Stimulated activated CD4-positive, alpha-beta T cell treated with anti-CD3 and anti-CD28 coated beads, Interleukin-4, amount 100 ng/mL, for 48 hours (primary cell): ENCODE measurements at regions not wholly inside any gene's neighbourhood (a gene's known extent, or its start where the extent isn't known, plus 50 kb on each side); places are given as distances from the start of the nearest gene placed in this dataset.
A peak's percentile ranks its signal among the peaks of the same experiment; 100 is the strongest.

Experiments
- DNase-seq, 2 donors: peaks; one replicate each; pipeline ENCODE4 v3.0.0-alpha.2; 2020; ENCODE audit warnings: low read depth in 2 of 2

GRCh38 chr13:29955137-29955650 is 104.8 kb upstream of the UBL3 start:
- no peak for DNase-seq

GRCh38 chr13:29954082-29955028 is 103.9 kb upstream of the UBL3 start:
- DNase-seq: peak in 1 of 2 donors; percentile 21

- no peak for DNase-seq
Measured at GRCh38 chr13:29953542-29953941, 103.1 kb upstream of the UBL3 start.

GRCh38 chr13:29952245-29952644 is 101.8 kb upstream of the UBL3 start:
- no peak for DNase-seq

GRCh38 chr13:29948791-29949190 is 98.4 kb upstream of the UBL3 start:
- no peak for DNase-seq

- no peak for DNase-seq
Measured at GRCh38 chr13:29948244-29948643, 97.8 kb upstream of the UBL3 start.

GRCh38 chr13:29947839-29948238 is 97.4 kb upstream of the UBL3 start:
- no peak for DNase-seq

- DNase-seq: no peak
Measured at GRCh38 chr13:29946093-29946492, 95.7 kb upstream of the UBL3 start.

- no peak for DNase-seq
Measured at GRCh38 chr13:29943686-29944085, 93.3 kb upstream of the UBL3 start.

- DNase-seq: no peak
Measured at GRCh38 chr13:29943273-29943672, 92.9 kb upstream of the UBL3 start.

- no peak for DNase-seq
Measured at GRCh38 chr13:29940715-29941114, 90.3 kb upstream of the UBL3 start.

- DNase-seq: no peak
Measured at GRCh38 chr13:29939158-29939557, 88.7 kb upstream of the UBL3 start.

GRCh38 chr13:29937841-29938240 is 87.4 kb upstream of the UBL3 start:
- no peak for DNase-seq

GRCh38 chr13:29937379-29937778 is 87.0 kb upstream of the UBL3 start:
- no peak for DNase-seq

GRCh38 chr13:29936956-29937355 is 86.5 kb upstream of the UBL3 start:
- no peak for DNase-seq

- no peak for DNase-seq
Measured at GRCh38 chr13:29936051-29936813, 85.8 kb upstream of the UBL3 start.

- peak; percentile 58 to 72 for DNase-seq
Measured at GRCh38 chr13:29935309-29935981, 85.0 kb upstream of the UBL3 start.

GRCh38 chr13:29934531-29935308 is 84.3 kb upstream of the UBL3 start:
- DNase-seq: no peak

- DNase-seq: no peak
Measured at GRCh38 chr13:29933401-29933800, 83.0 kb upstream of the UBL3 start.

- DNase-seq: no peak
Measured at GRCh38 chr13:29931696-29932095, 81.3 kb upstream of the UBL3 start.
